Endothelial cell of umbilical vein (primary cell): ENCODE measurements at regions not wholly inside any gene's neighbourhood (a gene's known extent, or its start where the extent isn't known, plus 50 kb on each side); places are given as distances from the start of the nearest gene placed in this dataset.

Source experiments
- BruUV-seq: library from RNA; stranded (reverse); fragments of 400-500 nt; replicated peaks from 2 replicates; lab custom pipeline; 2021; lab: Mats Ljungman, UMichigan
- CTCF ChIA-PET: fragments of 300-600, 350-600 bp; sonication (Branson Sonifier 250); formaldehyde crosslinking; loops from one replicate; lab custom pipeline; 2021; ENCODE audit warnings: antibody characterized with exemption, inconsistent platforms; lab: Charles Lee
- POLR2A ChIA-PET: fragments of 300-600, 350-600 bp; sonication (Branson Sonifier 250); formaldehyde crosslinking; loops from one replicate; lab custom pipeline; 2021; ENCODE audit warnings: antibody characterized with exemption, inconsistent platforms; lab: Charles Lee
- DNase-seq: peaks from one replicate; pipeline ENCODE4 v3.0.0-alpha.2; 2011; ENCODE audit warnings: low read depth, low spot score
- FAIRE-seq: peaks from 2 replicates; lab custom pipeline; 2011; peaks lifted over from hg19 to GRCh38; lab: Jason Lieb, UNC
- H2AFZ ChIP-seq: 2 replicates; pipeline ENCODE4 v1.6.0; 2012; ENCODE audit warnings: low read depth, low read length, control low read depth, inconsistent platforms
- H3K27ac ChIP-seq: 2 replicates; pipeline ENCODE4 v1.5.1; 2011; ENCODE audit warnings: low read depth, mild to moderate bottlenecking, control low read depth, low read length, moderate library complexity; ENCODE audit not compliant: insufficient read depth
- H3K27me3 ChIP-seq, 2 experiments: 2 replicates each; pipeline versions ENCODE4 v1.6.0 to v1.6.1; 2011; ENCODE audit warnings: low read length in 2 of 2, mixed read lengths in 1 of 2; ENCODE audit not compliant: control insufficient read depth in 2 of 2, insufficient read depth in 2 of 2
- H3K36me3 ChIP-seq, 2 experiments: 2 replicates in 1 of 2; 3 replicates in 1 of 2; pipeline ENCODE4 v1.5.1; 2011; ENCODE audit warnings: low read length in 2 of 2, mild to moderate bottlenecking in 1 of 2, moderate library complexity in 1 of 2; ENCODE audit not compliant: control insufficient read depth in 2 of 2, insufficient read depth in 2 of 2; ENCODE audit errors: extremely low read depth in 1 of 2
- H3K4me1 ChIP-seq: 3 replicates; pipeline ENCODE4 v1.5.1; 2011; ENCODE audit warnings: mild to moderate bottlenecking, low read length; ENCODE audit not compliant: control insufficient read depth, insufficient read depth; ENCODE audit errors: extremely low read depth
- H3K4me2 ChIP-seq: 2 replicates; pipeline ENCODE4 v1.6.1; 2011; ENCODE audit warnings: low read length, control low read depth, mixed read lengths; ENCODE audit not compliant: insufficient read depth
- H3K4me3 ChIP-seq, 3 experiments: fragments of 200-600 bp in 1 of 3; sonication (generic), shearing (Covaris generic) in 1 of 3; replicated peaks in 1 of 3; 2 replicates each; pipeline ENCODE4 v1.5.1; 2011 to 2016; ENCODE audit warnings: control low read depth in 3 of 3, low read length in 3 of 3, mild to moderate bottlenecking in 2 of 3, inconsistent platforms in 1 of 3, low read depth in 1 of 3, moderate library complexity in 1 of 3; ENCODE audit not compliant: insufficient read depth in 1 of 3
- H3K79me2 ChIP-seq: 2 replicates; pipeline ENCODE4 v1.6.0; 2012; ENCODE audit warnings: low read length, inconsistent platforms; ENCODE audit not compliant: control insufficient read depth, insufficient read depth
- H3K9ac ChIP-seq: replicated peaks from 2 replicates; pipeline ENCODE3; 2011; ENCODE audit warnings: low read length, control low read depth; ENCODE audit not compliant: insufficient read depth; ENCODE audit errors: extremely low read depth
- H3K9me1 ChIP-seq: replicated peaks from 3 replicates; pipeline ENCODE4 v1.6.0; 2011; ENCODE audit warnings: mild to moderate bottlenecking, low read length; ENCODE audit not compliant: control insufficient read depth, insufficient read depth; ENCODE audit errors: extremely low read depth
- H3K9me3 ChIP-seq: replicated peaks from 2 replicates; pipeline ENCODE4 v1.5.1; 2012; ENCODE audit warnings: low read length, inconsistent platforms; ENCODE audit not compliant: control insufficient read depth, insufficient read depth
- H4K20me1 ChIP-seq: replicated peaks from 2 replicates; pipeline ENCODE3; 2011; ENCODE audit warnings: mild to moderate bottlenecking, low read length; ENCODE audit not compliant: control insufficient read depth, insufficient read depth; ENCODE audit errors: extremely low read depth
- EZH2 ChIP-seq: IDR thresholded peaks from 2 replicates; pipeline ENCODE4 v1.6.1; 2012; ENCODE audit warnings: borderline replicate concordance, low read depth, mild to moderate bottlenecking, moderate library complexity, low read length, inconsistent platforms; ENCODE audit not compliant: severe bottlenecking
- FOS ChIP-seq: IDR thresholded peaks from 2 replicates; pipeline ENCODE4 v1.6.1; 2011; ENCODE audit warnings: mild to moderate bottlenecking, low read length, moderate library complexity, borderline replicate concordance; ENCODE audit not compliant: insufficient read depth
- GATA2 ChIP-seq: IDR thresholded peaks from 2 replicates; pipeline ENCODE4 v1.7.0; 2011; ENCODE audit warnings: low read depth, mild to moderate bottlenecking, moderate library complexity, mixed read lengths, low read length; ENCODE audit not compliant: insufficient read length, insufficient read depth
- JUN ChIP-seq: IDR thresholded peaks from 2 replicates; pipeline ENCODE4 v1.6.1; 2011; ENCODE audit warnings: borderline replicate concordance, low read depth; ENCODE audit not compliant: insufficient read length, insufficient read depth
- MYC ChIP-seq: IDR thresholded peaks from one replicate; pipeline ENCODE4 v1.6.1; 2011; ENCODE audit warnings: mild to moderate bottlenecking, low read depth, low read length
- POLR2A ChIP-seq: IDR thresholded peaks from 2 replicates; pipeline ENCODE4 v1.6.1; 2012; ENCODE audit warnings: low read depth, mild to moderate bottlenecking, control low read depth, low read length
- POLR2AphosphoS5 ChIP-seq: IDR thresholded peaks from 2 replicates; pipeline ENCODE4 v1.6.1; 2012; ENCODE audit warnings: low read depth, mild to moderate bottlenecking, control low read depth, low read length, moderate library complexity; ENCODE audit not compliant: insufficient read depth
- dilution Hi-C: fragments of 300-500 bp; cut with MboI; formaldehyde crosslinking; loops from one replicate; pipeline ENCODE4 v1.15.0; 2019; ENCODE audit warnings: low sequenced_read_pairs; ENCODE audit not compliant: extremely low pct_ligation_motif_present
- intact Hi-C: fragments of 100-400 bp; cut with micrococcal nuclease; formaldehyde crosslinking; loops from one replicate; pipeline ENCODE4 v1.10.0; 2022
- TF ChIP-seq, protein P1 (sequence below): IDR thresholded peaks from 2 replicates; pipeline ENCODE4 v1.6.1; 2011; ENCODE audit not compliant: insufficient read depth, insufficient read length
- TF ChIP-seq, protein P2 (sequence below), 2 donors: IDR thresholded peaks; 1 replicate in 1 of 2; 2 replicates in 1 of 2; pipeline ENCODE4 v1.5.1; 2011; ENCODE audit warnings: low read length in 2 of 2, mild to moderate bottlenecking in 2 of 2, moderate library complexity in 2 of 2, control low read depth in 1 of 2, inconsistent platforms in 1 of 2, low read depth in 1 of 2; ENCODE audit not compliant: insufficient read depth in 1 of 2; ENCODE audit errors: extremely low read depth in 1 of 2

DNA sequence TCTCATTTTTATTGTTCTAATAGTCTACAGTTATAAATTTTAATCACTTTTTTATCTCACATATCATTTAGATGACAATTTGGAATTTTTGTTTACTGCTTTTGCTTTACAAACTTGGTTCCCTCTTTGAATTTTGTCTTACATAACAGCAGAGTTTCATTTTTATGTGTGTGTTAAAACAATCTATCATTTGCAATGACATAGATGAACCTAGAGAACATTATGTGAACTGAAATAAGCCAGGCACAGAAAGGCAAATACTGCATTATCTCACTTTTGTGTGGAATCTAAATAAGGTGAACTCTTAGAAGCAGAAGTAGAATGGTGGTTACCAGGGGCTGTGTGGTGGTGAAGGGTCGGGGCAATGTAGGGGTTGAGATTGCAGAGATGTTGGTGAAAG, 170.7 kb downstream of the GASK1B start:
- H3K4me2 ChIP-seq, result no peak overlapping the region
- TF ChIP-seq, protein P1, sequence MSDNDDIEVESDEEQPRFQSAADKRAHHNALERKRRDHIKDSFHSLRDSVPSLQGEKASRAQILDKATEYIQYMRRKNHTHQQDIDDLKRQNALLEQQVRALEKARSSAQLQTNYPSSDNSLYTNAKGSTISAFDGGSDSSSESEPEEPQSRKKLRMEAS, result no peak
- no peak for TF ChIP-seq POLR2AphosphoS5
- no peak for TF ChIP-seq FOS
- no peak for TF ChIP-seq POLR2A
- no peak for TF ChIP-seq EZH2
- TF ChIP-seq JUN, result no peak
- no peak for TF ChIP-seq GATA2
- TF ChIP-seq MYC, result no peak
- TF ChIP-seq, protein P2, sequence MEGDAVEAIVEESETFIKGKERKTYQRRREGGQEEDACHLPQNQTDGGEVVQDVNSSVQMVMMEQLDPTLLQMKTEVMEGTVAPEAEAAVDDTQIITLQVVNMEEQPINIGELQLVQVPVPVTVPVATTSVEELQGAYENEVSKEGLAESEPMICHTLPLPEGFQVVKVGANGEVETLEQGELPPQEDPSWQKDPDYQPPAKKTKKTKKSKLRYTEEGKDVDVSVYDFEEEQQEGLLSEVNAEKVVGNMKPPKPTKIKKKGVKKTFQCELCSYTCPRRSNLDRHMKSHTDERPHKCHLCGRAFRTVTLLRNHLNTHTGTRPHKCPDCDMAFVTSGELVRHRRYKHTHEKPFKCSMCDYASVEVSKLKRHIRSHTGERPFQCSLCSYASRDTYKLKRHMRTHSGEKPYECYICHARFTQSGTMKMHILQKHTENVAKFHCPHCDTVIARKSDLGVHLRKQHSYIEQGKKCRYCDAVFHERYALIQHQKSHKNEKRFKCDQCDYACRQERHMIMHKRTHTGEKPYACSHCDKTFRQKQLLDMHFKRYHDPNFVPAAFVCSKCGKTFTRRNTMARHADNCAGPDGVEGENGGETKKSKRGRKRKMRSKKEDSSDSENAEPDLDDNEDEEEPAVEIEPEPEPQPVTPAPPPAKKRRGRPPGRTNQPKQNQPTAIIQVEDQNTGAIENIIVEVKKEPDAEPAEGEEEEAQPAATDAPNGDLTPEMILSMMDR (IDR thresholded peaks at IDR 0.05; ENCODE audit: extremely low read depth in 1 of 2, insufficient read depth in 1 of 2, low read depth in 1 of 2, low read length in 2 of 2), result no peak
- H3K9me1 ChIP-seq, result no peaks in the 10 kb centered on the region
- no peak overlapping the region for H3K9ac ChIP-seq
- H3K9me3 ChIP-seq, result no peaks in the 10 kb centered on the region
- intact Hi-C loops (no loop called here), dilution Hi-C loops (loop anchor here (25.0 kb wide), 1 partner anchor 160 kb away; the partner anchor contains the start of gene GASK1B)
- H3K27me3 ChIP-seq, result no peaks in the 10 kb centered on the region
- ChIA-PET CTCF (interaction anchor here (1.1 to 2.0 kb wide), 2 partner anchors 23 to 168 kb away, joined by 3 to 7 read pairs; no protein-coding TSS in a partner anchor), POLR2A (interaction anchor here (0.6 kb wide), 1 partner anchor 32 kb away, joined by 3 read pairs; no protein-coding TSS in a partner anchor)
- DNase-seq (no peak), FAIRE-seq (no peak)
- no peak overlapping the region for H3K4me3 ChIP-seq
- H3K27ac ChIP-seq, result no peak overlapping the region
- BruUV-seq, result no TSS peak
- no peaks in the 10 kb centered on the region for H3K79me2 ChIP-seq
- no peaks in the 10 kb centered on the region for H3K36me3 ChIP-seq
- no peak overlapping the region for H2AFZ ChIP-seq
- H4K20me1 ChIP-seq, result no peaks in the 10 kb centered on the region
- H3K4me1 ChIP-seq, result peaks cover 21% of the 10 kb centered on the region
